ENCODE measurements at regions not wholly inside any gene's neighbourhood (a gene's known extent, or its start where the extent isn't known, plus 50 kb on each side); places are given as distances from the start of the nearest gene placed in this dataset.

- Histone ChIP-seq H3K4me3 (replicated peaks in 1 of 2; ENCODE audit: low read depth in 1 of 2, low read length in 2 of 2) (no peak overlapping the region), H3K9me2 (ENCODE audit: insufficient read depth) (no peaks in the 10 kb centered on the region), H3K36me3 (ENCODE audit: control insufficient read depth in 1 of 2, insufficient read depth in 2 of 2, low read length in 2 of 2) (no peaks in the 10 kb centered on the region), H2AFZ (ENCODE audit: low read depth, low read length, poor library complexity, severe bottlenecking) (no peak overlapping the region), H3K27ac (ENCODE audit: low read depth, low read length) (no peak overlapping the region), H3K9ac (ENCODE audit: low read length) (no peak overlapping the region), H3K79me2 (ENCODE audit: insufficient read depth, low read length) (no peaks in the 10 kb centered on the region), H3K4me1 (ENCODE audit: control insufficient read depth in 1 of 2, insufficient read depth in 2 of 2, low read length in 2 of 2) (no peaks in the 10 kb centered on the region), H3K4me2 (ENCODE audit: low read length) (no peak overlapping the region), H3K27me3 (ENCODE audit: insufficient read depth, low read length) (no peaks in the 10 kb centered on the region), H4K20me1 (ENCODE audit: insufficient read depth) (no peaks in the 10 kb centered on the region), H3K9me3 (ENCODE audit: control insufficient read depth in 1 of 2, insufficient read depth in 1 of 2, low read depth in 1 of 2, low read length in 2 of 2) (no peaks in the 10 kb centered on the region)
- no peak for TF ChIP-seq ELF1 (IDR thresholded peaks at IDR 0.05; ENCODE audit: borderline replicate concordance, low read depth)
- TF ChIP-seq ZFX (IDR thresholded peaks at IDR 0.05), result no peak
- no peak for TF ChIP-seq POLR2AphosphoS5 (IDR thresholded peaks at IDR 0.05; ENCODE audit: low read depth, low read length)
- TF ChIP-seq SP1 (IDR thresholded peaks at IDR 0.05; ENCODE audit: low read depth), result no peak
- TF ChIP-seq SRF (IDR thresholded peaks at IDR 0.05; ENCODE audit: low read depth), result no peak
- ChIA-PET RAD21 (ENCODE audit: low non-redundant PET in 1 of 2, low total read pairs in 2 of 2, uncharacterized antibody in 2 of 2, unreplicated experiment in 2 of 2) (no interaction called here), CTCF (no interaction called here), POLR2A (no interaction called here)
- no TSS peak for BruUV-seq (replicated peaks)
- intact Hi-C loops (cut with micrococcal nuclease), result no loop called here
- DNase-seq (ENCODE audit: low read depth, low spot score) (no peak), ATAC-seq (no peak)
These were observed 479.1 kb upstream of the USP15 start for GRCh38 chr12:61781021-61781581.

- Histone ChIP-seq H3K27me3 (ENCODE audit: insufficient read depth, low read length) (no peaks in the 10 kb centered on the region), H3K4me1 (ENCODE audit: control insufficient read depth in 1 of 2, insufficient read depth in 2 of 2, low read length in 2 of 2) (no peaks in the 10 kb centered on the region), H3K79me2 (ENCODE audit: insufficient read depth, low read length) (no peaks in the 10 kb centered on the region), H3K4me3 (replicated peaks in 1 of 2; ENCODE audit: low read depth in 1 of 2, low read length in 2 of 2) (no peak overlapping the region), H3K4me2 (ENCODE audit: low read length) (no peak overlapping the region), H3K9me2 (ENCODE audit: insufficient read depth) (no peaks in the 10 kb centered on the region), H3K9ac (ENCODE audit: low read length) (no peak overlapping the region), H2AFZ (ENCODE audit: low read depth, low read length, poor library complexity, severe bottlenecking) (no peak overlapping the region), H3K27ac (ENCODE audit: low read depth, low read length) (no peak overlapping the region), H4K20me1 (ENCODE audit: insufficient read depth) (no peaks in the 10 kb centered on the region), H3K9me3 (ENCODE audit: control insufficient read depth in 1 of 2, insufficient read depth in 1 of 2, low read depth in 1 of 2, low read length in 2 of 2) (no peaks in the 10 kb centered on the region), H3K36me3 (ENCODE audit: control insufficient read depth in 1 of 2, insufficient read depth in 2 of 2, low read length in 2 of 2) (no peaks in the 10 kb centered on the region)
- intact Hi-C loops (cut with micrococcal nuclease), result no loop called here
- RAD21 ChIA-PET (ENCODE audit: low non-redundant PET in 1 of 2, low total read pairs in 2 of 2, uncharacterized antibody in 2 of 2, unreplicated experiment in 2 of 2), result no interaction called here
- DNase-seq (ENCODE audit: low read depth, low spot score), result no peak
- no TSS peak for BruUV-seq (replicated peaks)
- POLR2A ChIA-PET, result no interaction called here
- CTCF ChIA-PET, result no interaction called here
- no peak for ATAC-seq
- TF ChIP-seq SRF (IDR thresholded peaks at IDR 0.05; ENCODE audit: low read depth), result no peak
- TF ChIP-seq JUND (IDR thresholded peaks at IDR 0.05), result no peak
- no peak for TF ChIP-seq ZNF274 (IDR thresholded peaks at IDR 0.05; ENCODE audit: low read depth, low read length)
- TF ChIP-seq RAD21 (IDR thresholded peaks at IDR 0.05; ENCODE audit: low read depth), result no peak
- TF ChIP-seq EZH2 (IDR thresholded peaks at IDR 0.05), result no peak
These were observed 463.4 kb upstream of the USP15 start for GRCh38 chr12:61796846-61797245.
